ENCODE measurements at regions not wholly inside any gene's neighbourhood (a gene's known extent, or its start where the extent isn't known, plus 50 kb on each side); places are given as distances from the start of the nearest gene placed in this dataset.
A peak's percentile ranks its signal among the peaks of the same experiment; 100 is the strongest.

DNA sequence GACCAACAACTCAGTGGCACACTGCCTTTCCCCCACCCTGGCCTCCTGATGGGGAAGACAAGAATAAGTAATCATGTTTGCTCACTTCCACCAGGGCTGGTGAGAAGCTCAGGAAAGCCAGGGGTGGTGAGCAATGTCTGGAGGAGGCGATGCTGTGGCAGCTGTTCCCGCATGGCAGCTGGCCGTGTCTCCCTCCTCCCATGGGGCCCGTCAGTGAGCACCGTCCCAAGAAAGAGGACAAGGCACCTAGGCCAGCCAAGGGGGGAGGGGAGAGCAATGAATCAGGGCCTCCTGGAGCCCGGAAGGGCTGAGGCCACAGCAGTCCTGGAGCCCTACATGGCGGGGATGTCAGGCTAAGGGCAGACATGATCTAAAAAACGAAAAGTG lies 69.2 kb upstream of the INSIG1 start:
- WGBS, 2 donors = 76 to 77% methylated on average over 8 of the region's 8 CpGs
- no peak for TF ChIP-seq POLR2A (IDR thresholded peaks at IDR 0.05)
- TF ChIP-seq CTCF (IDR thresholded peaks at IDR 0.05) = no peak
- intact Hi-C loops (cut with DNase I; ENCODE audit: low total_unique reads) = no loop called here

GRCh38 chr7:155228894-155229293 lies 68.8 kb upstream of the INSIG1 start:
- TF ChIP-seq POLR2A (IDR thresholded peaks at IDR 0.05) (no peak), CTCF (IDR thresholded peaks at IDR 0.05) (no peak)
- intact Hi-C loops (cut with DNase I; ENCODE audit: low total_unique reads) = no loop called here
- no peak for DNase-seq (ENCODE audit: low spot score in 2 of 2)
- no peak overlapping the region for H3K4me3 ChIP-seq (ENCODE audit: low read depth, poor library complexity, severe bottlenecking)
- WGBS, 2 donors = 89 to 93% methylated on average over 9 of the region's 9 CpGs

More for the DNA sequence above, 69.2 kb upstream of the INSIG1 start:
- H3K4me3 ChIP-seq (ENCODE audit: low read depth, poor library complexity, severe bottlenecking) = no peak overlapping the region
- no peak for DNase-seq (ENCODE audit: low spot score in 2 of 2)

DNA sequence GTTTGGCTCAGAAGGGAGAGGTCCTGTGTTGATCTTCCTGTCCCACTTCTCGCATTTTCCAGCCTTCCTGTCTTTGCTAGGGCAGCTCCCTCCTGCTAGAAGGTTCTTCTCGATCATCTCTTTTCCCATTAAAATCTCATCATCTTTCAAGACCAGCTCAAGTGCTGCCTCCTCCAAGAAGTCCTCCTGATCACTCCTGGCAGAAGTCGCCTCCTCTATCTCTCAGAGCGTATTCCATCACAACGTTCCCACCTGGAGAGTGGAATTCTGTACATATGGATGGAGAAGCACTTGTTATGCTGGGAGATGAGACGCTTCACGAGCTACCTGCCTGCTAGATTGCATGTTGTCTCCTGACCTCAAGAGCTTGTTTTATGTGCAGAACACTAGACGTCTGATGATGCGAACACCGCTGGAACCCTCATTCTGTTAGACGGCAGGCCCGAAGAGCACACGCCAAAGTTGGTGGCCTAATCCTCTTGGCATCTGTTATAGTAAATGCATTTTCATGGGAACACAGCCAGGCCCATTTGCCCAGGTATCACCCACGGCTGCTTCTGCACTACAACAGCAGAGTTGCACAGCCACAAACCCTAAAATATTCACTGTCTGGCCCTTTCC lies 68.0 kb upstream of the INSIG1 start:
- intact Hi-C loops (cut with DNase I; ENCODE audit: low total_unique reads) = no loop called here
- no peak overlapping the region for H3K4me3 ChIP-seq (ENCODE audit: low read depth, poor library complexity, severe bottlenecking)
- TF ChIP-seq POLR2A (IDR thresholded peaks at IDR 0.05) (no peak), CTCF (IDR thresholded peaks at IDR 0.05) (no peak)
- 80 to 83% methylated on average over 14 of the region's 14 CpGs for WGBS, 2 donors
- DNase-seq (ENCODE audit: low spot score in 2 of 2) = no peak

GRCh38 chr7:155230169-155230593 lies 67.5 kb upstream of the INSIG1 start:
- TF ChIP-seq CTCF (IDR thresholded peaks at IDR 0.05) (no peak), POLR2A (IDR thresholded peaks at IDR 0.05) (no peak)
- no peak overlapping the region for H3K4me3 ChIP-seq (ENCODE audit: low read depth, poor library complexity, severe bottlenecking)
- DNase-seq (ENCODE audit: low spot score in 2 of 2) = peak in 1 of 2 donors; percentile 52
- WGBS, 2 donors = 70 to 77% methylated on average over 11 of the region's 11 CpGs
- intact Hi-C loops (cut with DNase I; ENCODE audit: low total_unique reads) = no loop called here

DNA sequence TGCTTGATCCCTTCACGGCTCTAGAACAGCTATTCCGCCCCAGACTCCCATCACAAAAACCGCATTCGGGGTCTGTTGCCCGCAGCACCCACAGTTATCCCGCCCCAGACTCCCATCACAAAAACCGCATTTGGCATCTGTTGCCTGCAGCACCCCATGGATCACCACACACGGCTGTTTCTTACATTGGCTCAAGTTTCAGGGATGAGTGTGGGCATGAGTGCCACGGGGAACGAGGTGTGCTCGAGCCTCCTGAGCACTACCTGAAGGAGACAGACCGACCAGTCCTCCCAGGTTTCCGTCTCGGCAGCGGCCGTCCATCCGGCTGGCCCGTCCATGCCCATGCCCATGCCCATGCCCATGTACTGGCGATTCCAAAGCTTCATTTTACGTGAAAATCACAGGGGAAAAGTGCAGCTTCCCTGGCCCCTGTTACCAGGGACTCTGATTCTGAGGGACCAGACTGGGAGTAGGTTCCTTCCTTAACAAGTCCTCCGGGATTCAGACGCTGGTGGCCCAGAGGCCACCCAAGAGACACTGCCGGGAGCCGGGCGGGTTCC lies 66.4 kb upstream of the INSIG1 start:
- no peak overlapping the region for H3K4me3 ChIP-seq (ENCODE audit: low read depth, poor library complexity, severe bottlenecking)
- intact Hi-C loops (cut with DNase I; ENCODE audit: low total_unique reads) = no loop called here
- DNase-seq (ENCODE audit: low spot score in 2 of 2) = no peak
- no peak for TF ChIP-seq CTCF (IDR thresholded peaks at IDR 0.05)
- TF ChIP-seq POLR2A (IDR thresholded peaks at IDR 0.05) = no peak
- WGBS, 2 donors = 92% methylated on average over 25 of the region's 25 CpGs

GRCh38 chr7:155231941-155232340 lies 65.7 kb upstream of the INSIG1 start:
- intact Hi-C loops (cut with DNase I; ENCODE audit: low total_unique reads) = no loop called here
- no peak overlapping the region for H3K4me3 ChIP-seq (ENCODE audit: low read depth, poor library complexity, severe bottlenecking)
- TF ChIP-seq CTCF (IDR thresholded peaks at IDR 0.05) = no peak
- no peak for TF ChIP-seq POLR2A (IDR thresholded peaks at IDR 0.05)
- WGBS, 2 donors = 93 to 97% methylated on average over 12 of the region's 12 CpGs
- no peak for DNase-seq (ENCODE audit: low spot score in 2 of 2)

Data from lower leg skin (tissue), 4 donors.